ENCODE measurements at regions not wholly inside any gene's neighbourhood (a gene's known extent, or its start where the extent isn't known, plus 50 kb on each side); places are given as distances from the start of the nearest gene placed in this dataset.

DNA sequence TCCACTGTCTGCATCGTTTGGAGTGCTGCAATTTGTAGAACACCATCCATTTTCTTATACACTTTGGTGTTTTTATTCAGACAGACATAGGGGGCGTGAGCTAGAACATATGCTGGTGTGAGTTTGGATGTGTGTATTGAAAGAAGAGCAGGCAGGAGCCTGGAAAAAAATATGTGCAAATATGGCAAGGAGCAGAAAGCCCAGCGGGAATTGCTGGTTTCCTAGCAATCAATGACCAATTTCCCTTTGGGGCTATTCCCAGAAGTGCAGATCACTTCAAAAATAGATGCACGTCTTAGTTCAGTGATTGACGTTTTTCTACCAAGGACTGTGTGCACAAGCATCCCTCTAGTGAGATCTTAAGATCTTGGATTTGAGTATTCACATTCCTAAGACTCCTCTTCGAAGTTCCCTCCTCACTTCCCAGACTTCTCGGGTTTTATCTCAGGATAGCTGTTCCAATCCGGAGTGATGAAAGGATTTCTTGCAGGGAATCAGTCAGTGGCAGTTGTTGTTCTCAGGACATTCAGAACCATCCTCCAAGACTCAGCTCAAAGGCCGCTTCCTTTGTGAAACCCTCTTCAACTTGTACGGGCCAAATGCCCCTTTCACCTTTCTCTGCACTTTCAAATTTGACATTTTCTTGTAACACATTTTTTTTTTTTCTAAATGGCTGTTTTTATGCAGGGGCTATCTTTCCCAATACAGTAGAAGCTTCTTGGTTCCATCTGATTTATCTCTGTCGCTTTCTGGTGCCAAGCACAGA, 268.7 kb upstream of the ASIC2 start:
- TF ChIP-seq, protein P1, sequence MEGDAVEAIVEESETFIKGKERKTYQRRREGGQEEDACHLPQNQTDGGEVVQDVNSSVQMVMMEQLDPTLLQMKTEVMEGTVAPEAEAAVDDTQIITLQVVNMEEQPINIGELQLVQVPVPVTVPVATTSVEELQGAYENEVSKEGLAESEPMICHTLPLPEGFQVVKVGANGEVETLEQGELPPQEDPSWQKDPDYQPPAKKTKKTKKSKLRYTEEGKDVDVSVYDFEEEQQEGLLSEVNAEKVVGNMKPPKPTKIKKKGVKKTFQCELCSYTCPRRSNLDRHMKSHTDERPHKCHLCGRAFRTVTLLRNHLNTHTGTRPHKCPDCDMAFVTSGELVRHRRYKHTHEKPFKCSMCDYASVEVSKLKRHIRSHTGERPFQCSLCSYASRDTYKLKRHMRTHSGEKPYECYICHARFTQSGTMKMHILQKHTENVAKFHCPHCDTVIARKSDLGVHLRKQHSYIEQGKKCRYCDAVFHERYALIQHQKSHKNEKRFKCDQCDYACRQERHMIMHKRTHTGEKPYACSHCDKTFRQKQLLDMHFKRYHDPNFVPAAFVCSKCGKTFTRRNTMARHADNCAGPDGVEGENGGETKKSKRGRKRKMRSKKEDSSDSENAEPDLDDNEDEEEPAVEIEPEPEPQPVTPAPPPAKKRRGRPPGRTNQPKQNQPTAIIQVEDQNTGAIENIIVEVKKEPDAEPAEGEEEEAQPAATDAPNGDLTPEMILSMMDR (IDR thresholded peaks at IDR 0.05): no peak
- no peak for TF ChIP-seq POLR2A (IDR thresholded peaks at IDR 0.05)

All from testis (tissue), 2 donors.